ENCODE measurements at regions not wholly inside any gene's neighbourhood (a gene's known extent, or its start where the extent isn't known, plus 50 kb on each side); places are given as distances from the start of the nearest gene placed in this dataset.

DNA sequence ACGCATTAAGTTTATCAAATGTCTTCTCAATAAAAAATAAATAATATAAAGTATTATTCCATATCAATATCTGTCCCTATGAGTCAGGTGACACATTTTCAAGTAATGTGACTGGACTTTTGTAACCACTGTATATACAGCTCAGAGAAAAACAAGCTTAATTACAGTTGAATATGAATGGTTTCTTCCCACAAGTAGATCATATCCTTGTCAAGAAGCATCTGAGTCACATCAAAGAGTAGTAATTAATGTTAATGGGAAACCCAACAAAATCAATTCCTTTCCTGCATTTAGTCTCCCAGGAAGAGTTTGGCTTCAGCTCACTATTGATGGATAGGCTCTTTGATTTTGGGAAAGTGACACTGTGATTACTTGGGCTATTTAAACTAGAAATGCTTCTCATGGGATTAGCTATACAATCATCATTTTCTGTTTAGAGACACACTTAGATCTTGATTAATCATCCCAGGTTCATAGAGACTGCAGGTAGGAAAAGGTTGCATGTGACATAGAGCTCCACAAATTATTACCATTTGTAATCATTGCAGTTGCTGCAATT, 292.9 kb downstream of the GABRG2 start:
- Mint-ChIP-seq H3K4me1 (ENCODE audit: low read depth) (no peaks in the 10 kb centered on the region), H3K9me3 (ENCODE audit: insufficient read depth) (peaks cover 13% of the 10 kb centered on the region), H3K4me3 (no peak overlapping the region), H3K27me3 (ENCODE audit: low read depth) (no peaks in the 10 kb centered on the region), H3K27ac (no peak overlapping the region), H3K36me3 (ENCODE audit: low read depth) (no peaks in the 10 kb centered on the region)
- DNase-seq (no peak), ATAC-seq (no peak)
- CTCF ChIA-PET = no interaction called here
- POLR2A ChIA-PET = no interaction called here

- no peaks in the 10 kb centered on the region for H3K36me3 Mint-ChIP-seq (ENCODE audit: low read depth)
- no peak overlapping the region for H3K27ac Mint-ChIP-seq
- H3K4me1 Mint-ChIP-seq (ENCODE audit: low read depth) = no peaks in the 10 kb centered on the region
- CTCF ChIA-PET = no interaction called here
- H3K9me3 Mint-ChIP-seq (ENCODE audit: insufficient read depth) = peaks cover 23% of the 10 kb centered on the region
- DNase-seq = no peak
- H3K4me3 Mint-ChIP-seq = no peak overlapping the region
- POLR2A ChIA-PET = no interaction called here
- no peak for ATAC-seq
- H3K27me3 Mint-ChIP-seq (ENCODE audit: low read depth) = no peaks in the 10 kb centered on the region
Measured at GRCh38 chr5:162372256-162372655, 304.7 kb downstream of the GABRG2 start.

GRCh38 chr5:162377895-162378294, 310.3 kb downstream of the GABRG2 start:
- CTCF ChIA-PET = no interaction called here
- DNase-seq = no peak
- ATAC-seq = no peak
- Mint-ChIP-seq H3K27me3 (ENCODE audit: low read depth) (no peaks in the 10 kb centered on the region), H3K36me3 (ENCODE audit: low read depth) (no peaks in the 10 kb centered on the region), H3K4me3 (no peak overlapping the region), H3K4me1 (ENCODE audit: low read depth) (no peaks in the 10 kb centered on the region), H3K9me3 (ENCODE audit: insufficient read depth) (peaks cover 4% of the 10 kb centered on the region), H3K27ac (no peak overlapping the region)
- POLR2A ChIA-PET = no interaction called here

GRCh38 chr5:162382839-162383238, 315.3 kb downstream of the GABRG2 start:
- Mint-ChIP-seq H3K36me3 (ENCODE audit: low read depth) (no peaks in the 10 kb centered on the region), H3K27ac (no peak overlapping the region), H3K4me3 (no peak overlapping the region), H3K27me3 (ENCODE audit: low read depth) (no peaks in the 10 kb centered on the region), H3K4me1 (ENCODE audit: low read depth) (no peaks in the 10 kb centered on the region), H3K9me3 (ENCODE audit: insufficient read depth) (peaks cover 3% of the 10 kb centered on the region)
- CTCF ChIA-PET = no interaction called here
- ATAC-seq = no peak
- POLR2A ChIA-PET = no interaction called here
- no peak for DNase-seq

DNA sequence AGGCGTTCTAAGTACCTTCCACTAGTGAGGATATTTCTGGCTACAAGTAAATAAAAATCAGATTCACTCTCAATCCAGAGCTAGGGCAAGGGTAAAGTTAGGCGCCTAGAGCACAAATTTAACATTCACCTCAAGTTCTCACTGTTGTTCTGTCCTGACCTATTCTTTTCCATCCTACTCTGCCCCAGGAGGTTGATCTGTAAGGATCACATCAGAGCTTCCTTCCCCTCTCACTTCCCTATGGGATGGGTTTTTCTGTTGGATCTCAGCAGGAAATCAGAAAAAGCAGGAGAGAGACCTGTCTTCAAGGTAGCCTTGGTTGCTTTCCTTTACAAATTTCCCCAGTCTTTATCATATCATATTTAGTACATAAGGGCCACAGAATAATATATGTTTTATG, 316.7 kb downstream of the GABRG2 start:
- CTCF ChIA-PET = no interaction called here
- Mint-ChIP-seq H3K36me3 (ENCODE audit: low read depth) (no peaks in the 10 kb centered on the region), H3K27me3 (ENCODE audit: low read depth) (no peaks in the 10 kb centered on the region), H3K9me3 (ENCODE audit: insufficient read depth) (peaks cover 4% of the 10 kb centered on the region), H3K4me3 (no peak overlapping the region), H3K27ac (no peak overlapping the region), H3K4me1 (ENCODE audit: low read depth) (no peaks in the 10 kb centered on the region)
- POLR2A ChIA-PET = no interaction called here
- DNase-seq (no peak), ATAC-seq (no peak)

DNA sequence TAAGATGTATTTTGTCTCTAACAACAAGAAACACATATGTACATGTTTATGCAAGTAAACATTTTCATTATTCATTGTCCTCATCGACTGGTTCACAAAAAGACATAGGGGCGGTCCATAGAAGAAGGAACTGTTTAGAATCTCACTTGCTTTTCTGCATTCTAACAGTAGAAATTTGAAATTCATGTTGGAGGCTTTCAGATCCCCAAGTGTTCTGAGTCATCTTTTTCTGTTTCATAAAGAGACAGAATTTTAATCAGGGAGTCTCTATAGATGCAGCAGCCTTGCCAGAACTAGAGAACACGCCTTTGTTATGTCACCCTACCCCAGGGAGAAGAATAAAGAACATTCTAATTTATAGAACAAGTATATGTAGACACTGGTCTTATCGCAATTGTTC, 324.3 kb downstream of the GABRG2 start:
- no peak overlapping the region for H3K4me3 Mint-ChIP-seq
- POLR2A ChIA-PET = no interaction called here
- DNase-seq (no peak), ATAC-seq (no peak)
- CTCF ChIA-PET = no interaction called here
- no peak overlapping the region for H3K27ac Mint-ChIP-seq
- H3K4me1 Mint-ChIP-seq (ENCODE audit: low read depth) = no peaks in the 10 kb centered on the region
- H3K27me3 Mint-ChIP-seq (ENCODE audit: low read depth) = no peaks in the 10 kb centered on the region
- peaks cover 14% of the 10 kb centered on the region for H3K9me3 Mint-ChIP-seq (ENCODE audit: insufficient read depth)
- H3K36me3 Mint-ChIP-seq (ENCODE audit: low read depth) = no peaks in the 10 kb centered on the region

GRCh38 chr5:162392336-162392735, 324.8 kb downstream of the GABRG2 start:
- Mint-ChIP-seq H3K4me3 (no peak overlapping the region), H3K27ac (no peak overlapping the region), H3K4me1 (ENCODE audit: low read depth) (no peaks in the 10 kb centered on the region), H3K36me3 (ENCODE audit: low read depth) (no peaks in the 10 kb centered on the region), H3K27me3 (ENCODE audit: low read depth) (no peaks in the 10 kb centered on the region), H3K9me3 (ENCODE audit: insufficient read depth) (peaks cover 14% of the 10 kb centered on the region)
- POLR2A ChIA-PET = no interaction called here
- DNase-seq (no peak), ATAC-seq (no peak)
- CTCF ChIA-PET = no interaction called here

DNA sequence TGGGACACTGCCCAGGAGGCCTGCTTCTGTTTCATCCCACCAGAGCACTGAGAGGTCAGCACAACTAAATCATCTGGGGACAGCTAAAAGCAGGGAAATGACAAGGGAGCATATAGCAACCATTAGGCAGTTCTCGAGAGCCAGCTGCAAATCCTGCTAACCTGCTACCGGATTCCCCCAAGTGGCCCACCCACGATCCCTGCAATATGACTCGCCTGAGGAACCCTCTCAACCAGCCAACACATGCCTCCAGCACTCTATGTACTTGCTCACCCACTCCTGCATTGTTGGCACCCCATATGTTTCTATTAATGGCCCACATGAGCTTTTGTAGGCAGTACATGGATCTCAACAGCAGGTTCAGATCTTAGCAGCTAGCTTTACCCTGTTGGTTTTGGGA, 326.0 kb downstream of the GABRG2 start:
- DNase-seq (no peak), ATAC-seq (no peak)
- no peaks in the 10 kb centered on the region for H3K4me1 Mint-ChIP-seq (ENCODE audit: low read depth)
- H3K4me3 Mint-ChIP-seq = no peak overlapping the region
- peaks cover 11% of the 10 kb centered on the region for H3K9me3 Mint-ChIP-seq (ENCODE audit: insufficient read depth)
- no peaks in the 10 kb centered on the region for H3K27me3 Mint-ChIP-seq (ENCODE audit: low read depth)
- ChIA-PET POLR2A (no interaction called here), CTCF (no interaction called here)
- H3K36me3 Mint-ChIP-seq (ENCODE audit: low read depth) = no peaks in the 10 kb centered on the region
- no peak overlapping the region for H3K27ac Mint-ChIP-seq

DNA sequence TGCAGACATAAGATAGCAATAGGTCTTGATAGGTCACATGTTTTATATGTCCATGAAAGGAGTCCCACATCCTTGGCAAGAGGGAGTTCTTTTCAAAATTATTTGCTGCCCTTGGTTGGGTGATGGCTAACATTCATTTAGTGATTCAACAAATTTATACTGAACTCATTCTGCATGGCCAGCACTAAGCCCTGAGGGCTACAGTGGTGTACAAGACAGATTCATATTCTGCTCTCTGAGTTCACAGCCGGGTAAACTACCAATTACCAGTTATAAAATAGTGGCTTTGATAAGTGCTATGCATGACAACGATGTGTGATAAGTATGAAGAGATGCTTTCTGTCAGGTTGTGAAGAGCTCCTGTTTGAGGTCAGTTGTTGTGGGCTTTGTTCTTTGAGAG, 340.0 kb downstream of the GABRG2 start:
- Mint-ChIP-seq H3K4me3 (no peak overlapping the region), H3K4me1 (ENCODE audit: low read depth) (no peaks in the 10 kb centered on the region), H3K27me3 (ENCODE audit: low read depth) (no peaks in the 10 kb centered on the region), H3K36me3 (ENCODE audit: low read depth) (no peaks in the 10 kb centered on the region), H3K9me3 (ENCODE audit: insufficient read depth) (no peaks in the 10 kb centered on the region), H3K27ac (no peak overlapping the region)
- ChIA-PET CTCF (no interaction called here), POLR2A (no interaction called here)
- DNase-seq = no peak
- ATAC-seq = no peak

DNA sequence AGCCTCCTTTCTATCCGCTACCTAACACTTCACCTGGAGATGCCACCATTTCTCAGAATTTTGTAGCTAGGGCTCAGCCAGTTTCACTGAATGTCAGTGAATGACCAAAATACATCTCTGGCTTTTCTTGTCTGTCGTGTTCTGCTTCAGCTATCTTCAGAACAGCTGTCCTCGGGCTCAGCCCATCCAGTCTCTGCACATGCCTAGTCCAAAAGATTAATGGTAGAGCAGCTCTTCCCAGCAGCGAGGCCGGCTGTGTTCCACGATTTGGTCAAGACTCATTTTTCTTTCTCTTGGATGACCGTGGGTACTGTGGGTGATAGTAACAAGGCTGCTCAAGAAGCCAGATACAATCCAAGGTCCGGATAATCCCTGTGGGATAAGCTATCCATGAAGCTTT, 342.8 kb downstream of the GABRG2 start:
- H3K36me3 Mint-ChIP-seq (ENCODE audit: low read depth) = no peaks in the 10 kb centered on the region
- ATAC-seq (no peak), DNase-seq (no peak)
- ChIA-PET POLR2A (no interaction called here), CTCF (no interaction called here)
- H3K27me3 Mint-ChIP-seq (ENCODE audit: low read depth) = no peaks in the 10 kb centered on the region
- H3K9me3 Mint-ChIP-seq (ENCODE audit: insufficient read depth) = no peaks in the 10 kb centered on the region
- no peak overlapping the region for H3K27ac Mint-ChIP-seq
- H3K4me1 Mint-ChIP-seq (ENCODE audit: low read depth) = no peaks in the 10 kb centered on the region
- no peak overlapping the region for H3K4me3 Mint-ChIP-seq

DNA sequence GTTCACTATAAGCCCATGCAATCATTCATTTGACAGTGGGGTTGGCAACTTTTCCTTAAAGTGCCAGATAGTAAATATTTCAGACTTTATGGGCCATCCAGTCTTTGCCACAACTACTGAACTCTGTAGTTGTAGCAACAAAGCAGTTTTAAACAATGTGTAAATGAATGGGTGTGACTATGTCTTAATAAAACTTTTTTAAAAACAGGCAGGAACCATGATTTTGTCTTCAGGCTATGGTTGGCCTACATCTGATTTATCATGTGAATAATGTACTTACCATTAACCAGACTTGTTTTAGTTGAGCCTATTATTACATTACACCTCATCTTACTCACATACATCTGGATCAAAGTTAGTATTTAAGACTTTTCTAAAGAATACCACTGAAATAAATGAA, 361.6 kb downstream of the GABRG2 start:
- DNase-seq (no peak), ATAC-seq (no peak)
- Mint-ChIP-seq H3K9me3 (ENCODE audit: insufficient read depth) (no peaks in the 10 kb centered on the region), H3K27ac (no peak overlapping the region), H3K36me3 (ENCODE audit: low read depth) (no peaks in the 10 kb centered on the region), H3K4me3 (no peak overlapping the region), H3K27me3 (ENCODE audit: low read depth) (no peaks in the 10 kb centered on the region), H3K4me1 (ENCODE audit: low read depth) (no peaks in the 10 kb centered on the region)
- ChIA-PET CTCF (no interaction called here), POLR2A (no interaction called here)

GRCh38 chr5:162434281-162434680, 366.7 kb downstream of the GABRG2 start:
- no peaks in the 10 kb centered on the region for H3K9me3 Mint-ChIP-seq (ENCODE audit: insufficient read depth)
- POLR2A ChIA-PET = no interaction called here
- no peak for ATAC-seq
- no peaks in the 10 kb centered on the region for H3K4me1 Mint-ChIP-seq (ENCODE audit: low read depth)
- H3K27ac Mint-ChIP-seq = no peak overlapping the region
- no peaks in the 10 kb centered on the region for H3K27me3 Mint-ChIP-seq (ENCODE audit: low read depth)
- no peak for DNase-seq
- no peaks in the 10 kb centered on the region for H3K36me3 Mint-ChIP-seq (ENCODE audit: low read depth)
- H3K4me3 Mint-ChIP-seq = no peak overlapping the region
- CTCF ChIA-PET = no interaction called here

GRCh38 chr5:162436055-162436454, 368.5 kb downstream of the GABRG2 start:
- CTCF ChIA-PET = no interaction called here
- ATAC-seq (no peak), DNase-seq (no peak)
- no peaks in the 10 kb centered on the region for H3K9me3 Mint-ChIP-seq (ENCODE audit: insufficient read depth)
- H3K36me3 Mint-ChIP-seq (ENCODE audit: low read depth) = no peaks in the 10 kb centered on the region
- no peaks in the 10 kb centered on the region for H3K4me1 Mint-ChIP-seq (ENCODE audit: low read depth)
- POLR2A ChIA-PET = no interaction called here
- no peak overlapping the region for H3K27ac Mint-ChIP-seq
- H3K27me3 Mint-ChIP-seq (ENCODE audit: low read depth) = no peaks in the 10 kb centered on the region
- no peak overlapping the region for H3K4me3 Mint-ChIP-seq

All from activated CD8-positive, alpha-beta T cell treated with anti-CD3 and anti-CD28 coated beads, Interleukin-2, amount 10 ng/mL, durations not matched to agents 7 days and 5 days (primary cell).